Kidney tubule cell (primary cell): ENCODE measurements at regions not wholly inside any gene's neighbourhood (a gene's known extent, or its start where the extent isn't known, plus 50 kb on each side); places are given as distances from the start of the nearest gene placed in this dataset.

Experiments
- DNase-seq: peaks from one replicate; pipeline ENCODE4 v3.0.0-alpha.2; 2018; ENCODE audit warnings: low spot score

DNA sequence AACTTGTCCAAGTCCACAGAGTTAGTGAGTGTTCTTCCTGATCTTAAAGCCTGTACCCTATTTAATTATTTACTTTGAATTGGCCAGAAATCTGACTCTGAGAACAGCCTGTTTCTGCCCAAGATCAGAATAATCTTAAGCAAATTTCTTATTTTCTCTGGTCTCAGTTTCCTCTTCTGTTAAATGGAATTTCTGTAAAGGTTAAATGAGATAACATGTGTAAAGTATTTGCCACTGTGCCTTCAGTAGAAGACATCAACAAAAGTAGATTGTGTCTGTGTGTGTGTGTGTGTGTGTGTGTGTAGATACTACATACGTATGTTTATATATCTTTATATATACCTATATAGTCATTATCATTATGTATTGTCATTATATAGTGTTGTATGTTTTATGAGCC is 124.2 kb upstream of the FGGY start:
- DNase-seq = no peak

DNA sequence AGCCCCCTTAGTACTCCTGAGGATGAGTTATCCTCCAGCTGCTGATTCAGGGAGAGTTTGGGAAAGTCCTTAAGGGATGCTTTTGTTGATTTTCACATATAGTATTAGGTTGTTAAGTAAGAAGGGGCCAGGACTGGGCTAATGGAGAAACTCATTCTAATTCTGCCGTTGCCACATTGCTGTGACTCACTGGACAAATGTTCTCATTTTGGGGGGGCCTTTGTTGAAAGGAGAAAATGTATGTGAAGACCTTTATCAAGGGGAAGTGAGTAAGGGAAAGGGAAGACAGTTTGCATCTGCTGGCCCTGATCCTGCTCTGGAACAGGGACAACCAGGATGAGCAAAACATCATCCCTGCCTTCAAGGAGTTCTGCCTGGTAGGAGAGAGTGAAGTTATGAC is 123.2 kb upstream of the FGGY start:
- DNase-seq = peak; percentile 49

DNA sequence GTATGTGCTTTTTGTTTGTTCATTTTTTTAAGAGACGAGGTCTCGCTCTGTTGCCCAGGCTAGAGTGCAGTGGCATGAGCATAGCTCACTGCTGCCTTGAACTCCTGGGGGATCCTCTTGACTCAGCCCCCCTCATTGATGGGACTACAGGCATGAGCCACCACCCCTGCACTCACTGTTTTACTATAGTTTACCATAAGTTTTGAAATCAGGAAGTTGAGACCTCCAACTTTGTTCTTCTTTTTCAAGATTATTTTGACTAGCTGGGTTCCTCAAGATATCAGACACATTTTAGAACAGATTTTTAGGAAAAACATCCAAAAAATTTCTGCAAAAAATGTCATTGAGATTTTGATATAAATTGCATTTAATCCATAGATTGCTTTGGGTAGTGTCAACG is 120.4 kb upstream of the FGGY start:
- DNase-seq = no peak

GRCh38 chr1:59177756-59178155 is 119.1 kb upstream of the FGGY start:
- DNase-seq = no peak

DNA sequence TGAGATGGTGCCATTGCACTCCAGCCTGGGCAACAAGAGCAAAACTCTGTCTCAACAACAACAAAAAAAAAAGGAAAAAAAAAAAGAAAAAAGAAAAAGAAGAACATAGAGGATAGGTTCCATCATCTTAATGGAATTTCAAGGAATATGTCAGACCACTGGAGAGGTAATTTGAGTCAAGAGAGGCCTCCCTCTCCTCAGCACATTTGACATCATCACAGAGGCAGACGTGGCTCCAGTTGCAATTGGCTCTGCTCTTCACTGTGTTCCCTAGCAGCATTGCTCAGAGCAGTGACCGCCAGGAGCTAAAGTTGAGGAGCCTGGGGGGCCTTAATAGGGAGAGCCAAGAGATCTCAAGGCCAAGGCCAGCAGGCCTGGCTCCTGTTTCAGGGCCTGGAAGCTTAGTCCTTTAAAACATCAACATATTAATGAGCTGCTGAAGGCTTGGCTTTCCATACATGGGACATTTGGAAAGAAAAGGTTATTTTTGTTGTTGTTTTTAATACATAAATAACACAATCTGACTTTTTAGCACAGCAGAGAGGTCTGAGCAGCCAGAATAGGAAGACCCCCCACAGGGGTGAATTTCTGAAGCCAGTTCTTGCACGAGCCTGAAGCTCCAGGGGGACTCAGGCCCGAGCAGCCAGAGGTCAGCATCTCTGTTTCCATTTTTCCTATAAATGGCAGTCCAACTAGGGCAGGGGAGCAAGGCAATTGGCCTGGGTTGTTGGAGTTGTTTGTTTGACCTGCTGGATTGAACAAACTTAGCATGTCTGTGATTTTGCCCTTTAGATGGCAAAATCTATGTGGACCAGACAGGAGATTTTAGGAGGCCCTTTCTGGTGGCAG is 118.3 kb upstream of the FGGY start:
- no peak for DNase-seq

DNA sequence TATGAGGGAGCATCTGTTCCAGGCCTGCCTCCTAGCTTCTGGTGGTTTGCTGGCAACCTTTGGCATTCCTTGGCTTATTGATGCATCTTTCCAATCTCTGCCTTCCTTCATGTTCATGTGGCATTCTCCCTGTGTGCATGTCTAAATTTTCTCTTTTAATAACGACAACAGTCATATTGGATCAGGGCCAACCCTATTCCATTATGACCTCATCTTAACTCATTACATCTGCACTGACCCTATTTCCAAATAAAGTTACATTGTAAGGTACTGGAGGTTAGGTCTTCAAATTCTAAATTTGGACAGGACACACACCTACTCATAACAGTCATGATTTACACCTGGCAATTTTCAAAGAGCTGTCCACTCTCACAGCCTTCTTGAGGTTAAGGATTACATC is 117.2 kb upstream of the FGGY start:
- DNase-seq = no peak

DNA sequence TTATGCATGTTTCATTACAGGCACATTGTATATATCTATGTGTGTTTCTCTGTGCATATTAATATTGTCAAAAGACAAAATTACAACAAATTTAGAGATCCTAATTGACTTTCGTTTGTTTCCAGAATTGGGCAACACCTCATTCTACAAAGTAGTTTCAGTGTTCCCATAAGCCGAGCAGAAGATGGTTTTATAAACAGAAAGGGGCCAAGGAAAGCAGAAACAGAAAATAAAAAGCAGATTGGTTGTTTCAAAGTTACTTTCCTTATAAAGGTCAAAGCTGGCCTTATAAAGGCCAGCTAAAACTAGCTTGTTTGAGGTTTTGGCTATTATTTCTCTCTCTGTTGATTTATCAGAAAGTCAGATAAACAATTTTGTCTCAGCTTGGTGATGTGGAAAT is 116.2 kb upstream of the FGGY start:
- DNase-seq = no peak

DNA sequence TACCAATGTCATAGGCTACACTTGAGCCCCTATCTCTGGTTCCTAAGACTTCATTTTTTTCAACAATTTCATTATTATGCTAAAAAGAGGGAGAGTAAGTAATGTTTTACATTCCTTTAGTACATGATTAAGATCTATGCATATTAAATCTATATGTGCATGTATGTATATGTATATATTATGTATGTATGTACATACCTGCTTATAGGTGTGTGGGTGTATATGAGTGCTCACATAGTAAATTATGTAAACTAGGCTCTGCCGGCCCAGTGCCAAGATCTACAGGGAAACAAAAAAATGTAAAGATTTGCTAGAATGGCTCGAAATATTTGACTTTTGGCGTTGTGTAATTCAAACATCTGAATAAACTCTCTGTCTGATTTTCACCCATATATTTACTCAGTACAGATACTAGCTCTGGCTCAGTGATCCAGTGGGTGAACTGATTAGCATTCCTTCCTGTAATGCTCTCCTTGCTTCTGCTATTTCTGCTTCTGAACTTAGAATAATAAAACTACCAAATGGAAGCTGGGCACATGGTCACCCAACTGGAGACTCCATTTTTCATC is 113.1 kb upstream of the FGGY start:
- DNase-seq = no peak

GRCh38 chr1:59184365-59184905 is 112.5 kb upstream of the FGGY start:
- DNase-seq = no peak

GRCh38 chr1:59185163-59185860 is 111.6 kb upstream of the FGGY start:
- DNase-seq = no peak

DNA sequence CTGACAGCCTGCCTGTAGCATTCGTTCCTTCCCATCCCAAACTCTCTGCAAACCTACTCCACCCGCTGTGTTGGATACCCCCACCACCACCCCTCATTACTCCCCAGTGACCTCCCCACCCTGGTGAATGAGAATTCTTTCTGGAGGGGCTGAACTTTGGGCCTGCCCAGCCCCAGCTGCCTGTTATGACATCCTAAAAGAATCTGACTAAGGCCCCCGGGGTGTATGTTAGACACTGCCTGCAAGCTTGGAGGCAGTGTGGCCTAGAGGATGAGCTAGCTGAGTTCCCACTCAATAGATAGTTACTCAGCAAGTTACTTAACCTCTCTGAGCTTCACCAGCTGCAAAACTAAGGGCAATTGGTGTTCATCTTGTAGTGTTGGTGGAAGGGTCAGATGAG is 110.2 kb upstream of the FGGY start:
- no peak for DNase-seq

GRCh38 chr1:59188413-59189213 is 108.3 kb upstream of the FGGY start:
- DNase-seq = no peak

- no peak for DNase-seq
These were observed 103.3 kb upstream of the FGGY start for GRCh38 chr1:59193443-59194093.

GRCh38 chr1:59194621-59195020 is 102.3 kb upstream of the FGGY start:
- DNase-seq = peak; percentile 50

DNA sequence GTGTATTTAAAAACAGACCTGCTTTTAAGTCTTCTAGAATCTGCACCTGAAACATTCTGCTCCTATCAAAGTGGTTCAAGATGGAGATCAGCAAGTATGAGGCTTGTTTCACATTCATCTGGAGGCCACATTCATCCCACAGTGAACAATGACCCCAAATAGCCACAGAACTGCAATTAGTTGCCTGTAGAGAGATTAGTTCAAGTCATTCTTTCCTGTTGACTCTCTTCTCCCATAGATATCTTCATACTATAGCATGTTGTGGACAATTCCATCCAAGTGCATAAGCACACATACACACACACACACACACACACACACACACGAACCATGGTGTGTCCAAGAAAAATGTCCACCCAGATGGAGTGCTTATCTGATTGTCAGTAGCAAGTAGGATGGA is 101.7 kb upstream of the FGGY start:
- no peak for DNase-seq

GRCh38 chr1:59198564-59198963 is 98.3 kb upstream of the FGGY start:
- no peak for DNase-seq

- DNase-seq = no peak
These were observed 97.7 kb upstream of the FGGY start for GRCh38 chr1:59199147-59199546.

DNA sequence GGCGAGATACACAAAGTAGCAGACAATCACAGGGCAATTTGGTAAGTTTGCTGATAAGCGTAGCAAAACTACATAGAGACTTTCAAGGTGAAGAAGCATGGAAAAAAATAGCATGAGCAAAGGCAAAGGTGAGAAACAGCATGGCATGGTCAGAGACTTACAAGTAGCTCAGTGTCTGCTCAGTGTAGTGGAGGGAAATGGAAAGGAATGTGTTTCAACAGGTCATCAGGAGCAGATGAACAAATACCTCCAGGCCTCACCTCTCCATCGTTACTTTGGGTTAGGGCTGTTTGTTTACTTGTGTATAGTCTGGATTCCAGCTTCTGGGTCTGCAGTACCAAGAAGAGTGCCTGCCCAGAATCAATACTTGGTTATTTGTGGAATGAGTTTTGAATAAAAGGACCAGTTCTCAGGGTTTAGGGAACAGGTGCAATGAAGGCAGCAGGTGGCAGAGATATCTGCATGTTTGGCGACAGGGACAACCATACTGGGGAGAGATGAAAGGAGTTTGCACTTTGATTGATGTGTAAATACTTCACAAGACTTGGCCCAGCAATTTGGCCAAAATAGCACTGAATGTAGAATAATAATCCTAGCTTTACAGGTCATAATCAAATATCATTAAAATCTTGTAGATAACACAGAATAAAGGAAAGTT is 97.0 kb upstream of the FGGY start:
- no peak for DNase-seq

DNA sequence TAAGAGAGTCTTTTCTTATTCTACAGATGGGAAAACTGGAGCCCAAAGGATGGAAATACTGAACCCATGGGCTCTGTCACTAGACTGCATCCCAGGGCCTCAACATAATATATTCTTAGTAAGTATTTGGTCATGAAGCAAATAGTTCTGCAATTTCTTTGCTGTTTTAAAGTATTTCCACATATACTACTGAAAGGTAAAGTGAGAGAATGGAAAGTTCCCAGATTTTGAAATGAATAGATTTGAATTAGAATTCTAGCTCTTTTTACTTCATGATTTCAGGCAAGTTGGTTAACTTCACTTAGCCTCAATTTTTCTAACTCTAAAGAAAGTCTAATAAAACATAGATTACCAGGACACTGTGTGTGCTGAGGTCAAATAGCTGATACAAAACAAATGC is 95.6 kb upstream of the FGGY start:
- no peak for DNase-seq

GRCh38 chr1:59202455-59202854 is 94.4 kb upstream of the FGGY start:
- no peak for DNase-seq

GRCh38 chr1:59204001-59204400 is 92.9 kb upstream of the FGGY start:
- DNase-seq = no peak
